Peyer's patch (tissue), 4 donors: ENCODE measurements at regions not wholly inside any gene's neighbourhood (a gene's known extent, or its start where the extent isn't known, plus 50 kb on each side); places are given as distances from the start of the nearest gene placed in this dataset.

Experiments used
- CTCF ChIP-seq, 6 experiments: fragments of 450-650 bp in 4 of 6; fragments of 200-600 bp in 2 of 6; sonication (generic) in 1 of 6; IDR thresholded peaks; one replicate each; pipeline ENCODE4 v1.5.1; 2017 to 2019; ENCODE audit warnings: antibody characterized with exemption in 6 of 6, mild to moderate bottlenecking in 3 of 6, moderate library complexity in 1 of 6
- POLR2A ChIP-seq, 2 donors: fragments of 450-650 bp; IDR thresholded peaks; one replicate each; pipeline ENCODE4 v1.5.1; 2017; ENCODE audit warnings: antibody characterized with exemption in 2 of 2, mild to moderate bottlenecking in 2 of 2, moderate library complexity in 2 of 2

GRCh38 chr10:78656417-78657162 is 412.2 kb upstream of the ZMIZ1 start:
- TF ChIP-seq POLR2A (IDR thresholded peaks at IDR 0.05) (no peak), CTCF (IDR thresholded peaks at IDR 0.05) (no peak)
